A204.1 (cell line): ENCODE measurements at regions not wholly inside any gene's neighbourhood (a gene's known extent, or its start where the extent isn't known, plus 50 kb on each side); places are given as distances from the start of the nearest gene placed in this dataset.
A peak's percentile ranks its signal among the peaks of the same experiment; 100 is the strongest.
"Not testable (repeated sequence)": the region's sequence is repeated elsewhere in the genome, so short reads cannot be mapped to it uniquely, and the experiment has no call there.

Experiments used
- FAIRE-seq: peaks from 2 replicates; lab custom pipeline; 2012; peaks lifted over from hg19 to GRCh38; lab: Jason Lieb, UNC

- no peak for FAIRE-seq
Observed at GRCh38 chr2:7094231-7094741, 177.1 kb downstream of the RNF144A start.

- FAIRE-seq = no peak
Observed at GRCh38 chr2:7096726-7097352, 179.6 kb downstream of the RNF144A start.

- FAIRE-seq = peak; percentile 74
Observed at GRCh38 chr2:7097353-7097895, 180.2 kb downstream of the RNF144A start.

GRCh38 chr2:7098816-7099215, 181.6 kb downstream of the RNF144A start:
- no peak for FAIRE-seq

GRCh38 chr2:7099687-7100086, 182.5 kb downstream of the RNF144A start:
- not testable (repeated sequence) for FAIRE-seq

GRCh38 chr2:7102826-7103225, 185.6 kb downstream of the RNF144A start:
- FAIRE-seq = no peak

GRCh38 chr2:7108792-7109532, 191.8 kb downstream of the RNF144A start:
- FAIRE-seq = no peak

GRCh38 chr2:7109533-7109885, 192.3 kb downstream of the RNF144A start:
- no peak for FAIRE-seq

GRCh38 chr2:7111626-7112025, 194.4 kb downstream of the RNF144A start:
- no peak for FAIRE-seq

GRCh38 chr2:7115364-7115763, 198.2 kb downstream of the RNF144A start:
- FAIRE-seq = no peak

- no peak for FAIRE-seq
Observed at GRCh38 chr2:7115906-7116305, 198.7 kb downstream of the RNF144A start.

- FAIRE-seq = no peak
Observed at GRCh38 chr2:7116511-7116910, 199.3 kb downstream of the RNF144A start.

GRCh38 chr2:7117076-7117475, 199.9 kb downstream of the RNF144A start:
- no peak for FAIRE-seq

- FAIRE-seq = no peak
Observed at GRCh38 chr2:7118606-7119131, 201.5 kb downstream of the RNF144A start.

- FAIRE-seq = peak; percentile 43
Observed at GRCh38 chr2:7119132-7119835, 202.1 kb downstream of the RNF144A start.

- no peak for FAIRE-seq
Observed at GRCh38 chr2:7121851-7122250, 204.6 kb downstream of the RNF144A start.

- no peak for FAIRE-seq
Observed at GRCh38 chr2:7127156-7127555, 209.9 kb downstream of the RNF144A start.

- no peak for FAIRE-seq
Observed at GRCh38 chr2:7127687-7128086, 210.5 kb downstream of the RNF144A start.

- FAIRE-seq = no peak
Observed at GRCh38 chr2:7131261-7131660, 214.0 kb downstream of the RNF144A start.

GRCh38 chr2:7132753-7133152, 215.5 kb downstream of the RNF144A start:
- no peak for FAIRE-seq

GRCh38 chr2:7133521-7133920, 216.3 kb downstream of the RNF144A start:
- no peak for FAIRE-seq

GRCh38 chr2:7140306-7140705, 223.1 kb downstream of the RNF144A start:
- FAIRE-seq = no peak

GRCh38 chr2:7145707-7146106, 228.5 kb downstream of the RNF144A start:
- no peak for FAIRE-seq
